ENCODE measurements at regions not wholly inside any gene's neighbourhood (a gene's known extent, or its start where the extent isn't known, plus 50 kb on each side); places are given as distances from the start of the nearest gene placed in this dataset.
A peak's percentile ranks its signal among the peaks of the same experiment; 100 is the strongest.

GRCh38 chr5:165209101-165209727, 1703.8 kb downstream of the MAT2B start:
- DNase-seq, result peak in 1 of 2 donors; percentile 7
- Mint-ChIP-seq H3K9me3 (peaks cover 0 to 4% of the 10 kb centered on the region in 2 donors), H3K27ac (no peak overlapping the region), H3K4me1 (no peaks in the 10 kb centered on the region), H3K36me3 (no peaks in the 10 kb centered on the region), H3K27me3 (ENCODE audit: low read depth in 2 of 2) (no peaks in the 10 kb centered on the region), H3K4me3 (no peak overlapping the region)
- H3K27ac ChIP-seq (ENCODE audit: low read length), result no peak overlapping the region
- no peaks in the 10 kb centered on the region for H3K36me3 ChIP-seq (ENCODE audit: control insufficient read depth, insufficient read depth, low read length)
- H3K9me3 ChIP-seq (ENCODE audit: control insufficient read depth, insufficient read depth, low read length), result no peaks in the 10 kb centered on the region
- H3K27me3 ChIP-seq (ENCODE audit: control insufficient read depth, insufficient read depth, low read length), result no peaks in the 10 kb centered on the region
- TF ChIP-seq CTCF (IDR thresholded peaks at IDR 0.05), result peak; percentile 29
- ATAC-seq, result no peak
- intact Hi-C loops (cut with micrococcal nuclease), result loop anchor here (10.0 kb wide), 1 partner anchor 1194 kb away; no protein-coding TSS in a partner anchor
- H3K4me3 ChIP-seq (ENCODE audit: low read length), result no peak overlapping the region
- H3K4me1 ChIP-seq (ENCODE audit: control insufficient read depth, insufficient read depth, low read length), result no peaks in the 10 kb centered on the region
- WGBS (ENCODE audit: insufficient coverage), result no CpG with 5 or more reads among the region's 1 CpG

- no peaks in the 10 kb centered on the region for H3K9me3 ChIP-seq (ENCODE audit: control insufficient read depth, insufficient read depth, low read length)
- no peak for ATAC-seq
- no peaks in the 10 kb centered on the region for H3K27me3 Mint-ChIP-seq (ENCODE audit: low read depth in 2 of 2)
Measured at GRCh38 chr5:165224366-165225045, 1719.1 kb downstream of the MAT2B start.

GRCh38 chr5:165227515-165227914, 1722.1 kb downstream of the MAT2B start:
- no peak for TF ChIP-seq CTCF (IDR thresholded peaks at IDR 0.05)
- intact Hi-C loops (cut with micrococcal nuclease), result no loop called here
- no peaks in the 10 kb centered on the region for H3K27me3 ChIP-seq (ENCODE audit: control insufficient read depth, insufficient read depth, low read length)

More at GRCh38 chr5:165224366-165225045, 1719.1 kb downstream of the MAT2B start:
- peaks cover 10 to 18% of the 10 kb centered on the region in 2 donors for H3K9me3 Mint-ChIP-seq
- Histone ChIP-seq H3K27ac (ENCODE audit: low read length) (no peak overlapping the region), H3K4me1 (ENCODE audit: control insufficient read depth, insufficient read depth, low read length) (no peaks in the 10 kb centered on the region), H3K27me3 (ENCODE audit: control insufficient read depth, insufficient read depth, low read length) (no peaks in the 10 kb centered on the region), H3K36me3 (ENCODE audit: control insufficient read depth, insufficient read depth, low read length) (no peaks in the 10 kb centered on the region), H3K4me3 (ENCODE audit: low read length) (no peak overlapping the region)
- no peak overlapping the region for H3K27ac Mint-ChIP-seq
- H3K4me3 Mint-ChIP-seq, result no peak overlapping the region
- no peak for DNase-seq
- WGBS (ENCODE audit: insufficient coverage), result 73% methylated on average over 3 of the region's 3 CpGs
- intact Hi-C loops (cut with micrococcal nuclease), result no loop called here
- H3K4me1 Mint-ChIP-seq, result no peaks in the 10 kb centered on the region
- H3K36me3 Mint-ChIP-seq, result no peaks in the 10 kb centered on the region
- no peak for TF ChIP-seq CTCF (IDR thresholded peaks at IDR 0.05)

More at GRCh38 chr5:165227515-165227914, 1722.1 kb downstream of the MAT2B start:
- Mint-ChIP-seq H3K36me3 (no peaks in the 10 kb centered on the region), H3K4me3 (no peak overlapping the region), H3K4me1 (no peaks in the 10 kb centered on the region), H3K9me3 (peaks cover 14 to 19% of the 10 kb centered on the region in 2 donors), H3K27me3 (ENCODE audit: low read depth in 2 of 2) (no peaks in the 10 kb centered on the region), H3K27ac (no peak overlapping the region)
- no peaks in the 10 kb centered on the region for H3K9me3 ChIP-seq (ENCODE audit: control insufficient read depth, insufficient read depth, low read length)
- H3K36me3 ChIP-seq (ENCODE audit: control insufficient read depth, insufficient read depth, low read length), result no peaks in the 10 kb centered on the region
- no peak overlapping the region for H3K4me3 ChIP-seq (ENCODE audit: low read length)
- ATAC-seq, result no peak
- DNase-seq, result no peak
- 91% methylated on average over 3 of the region's 3 CpGs for WGBS (ENCODE audit: insufficient coverage)
- no peak overlapping the region for H3K27ac ChIP-seq (ENCODE audit: low read length)
- H3K4me1 ChIP-seq (ENCODE audit: control insufficient read depth, insufficient read depth, low read length), result no peaks in the 10 kb centered on the region

Measured in natural killer cell (primary cell).